H1 (cell line): ENCODE measurements at regions not wholly inside any gene's neighbourhood (a gene's known extent, or its start where the extent isn't known, plus 50 kb on each side); places are given as distances from the start of the nearest gene placed in this dataset.
A peak's percentile ranks its signal among the peaks of the same experiment; 100 is the strongest.

Experiments used
- CTCF ChIA-PET: fragments of 300-600 bp; sonication (Branson Sonifier 250); formaldehyde crosslinking; loops from one replicate; lab custom pipeline; 2021; ENCODE audit not compliant: partially characterized antibody; lab: Charles Lee
- POLR2A ChIA-PET: fragments of 300-600 bp; sonication (Branson Sonifier 250); formaldehyde crosslinking; loops from one replicate; lab custom pipeline; 2021; ENCODE audit warnings: inconsistent platforms; ENCODE audit not compliant: partially characterized antibody; lab: Charles Lee
- DNase-seq, 2 experiments: peaks; one replicate each; pipeline versions ENCODE4 v3.0.0 to v3.0.0-alpha.2; 2010 to 2022; ENCODE audit warnings: low spot score in 2 of 2, low read depth in 1 of 2, mixed read lengths in 1 of 2
- FAIRE-seq: peaks from 2 replicates; lab custom pipeline; 2011; peaks lifted over from hg19 to GRCh38; lab: Jason Lieb, UNC
- H2AFZ ChIP-seq: 2 replicates; pipeline ENCODE4 v1.8.1; 2012; ENCODE audit warnings: low read length, inconsistent platforms
- H2AK5ac ChIP-seq: 2 replicates; pipeline ENCODE4 v1.6.1; 2013; ENCODE audit warnings: low read depth, low read length
- H2BK120ac ChIP-seq: replicated peaks from 2 replicates; pipeline ENCODE3; 2013; ENCODE audit warnings: low read depth, low read length, inconsistent platforms
- H2BK12ac ChIP-seq: 2 replicates; pipeline ENCODE4 v1.6.1; 2013; ENCODE audit warnings: low read depth, low read length
- H2BK15ac ChIP-seq: 2 replicates; pipeline ENCODE4 v1.6.1; 2013; ENCODE audit warnings: low read length
- H2BK20ac ChIP-seq: 2 replicates; pipeline ENCODE4 v1.6.1; 2013; ENCODE audit warnings: low read length
- H2BK5ac ChIP-seq: 2 replicates; pipeline ENCODE4 v1.6.1; 2013; ENCODE audit warnings: low read depth, low read length
- H3K14ac ChIP-seq: 2 replicates; pipeline ENCODE4 v1.6.1; 2013; ENCODE audit warnings: inconsistent platforms; ENCODE audit not compliant: insufficient read length
- H3K18ac ChIP-seq: 2 replicates; pipeline ENCODE4 v1.6.1; 2013; ENCODE audit warnings: low read length; ENCODE audit errors: extremely low read depth
- H3K23ac ChIP-seq: 2 replicates; pipeline ENCODE4 v1.6.1; 2013; ENCODE audit warnings: inconsistent platforms; ENCODE audit not compliant: insufficient read length
- H3K23me2 ChIP-seq: 2 replicates; pipeline ENCODE4 v1.6.1; 2013; ENCODE audit warnings: low read depth, low read length
- H3K27ac ChIP-seq: 2 replicates; pipeline ENCODE4 v1.6.1; 2011; ENCODE audit warnings: low read depth, low read length, inconsistent platforms
- H3K27me3 ChIP-seq, 4 experiments: replicated peaks in 1 of 4; 1 replicate in 1 of 4; 2 replicates in 3 of 4; pipeline versions ENCODE4 v1.6.1 to v1.8.1; 2011 to 2013; ENCODE audit warnings: low read length in 3 of 4, mild to moderate bottlenecking in 3 of 4, inconsistent platforms in 2 of 4, mixed read lengths in 2 of 4, moderate library complexity in 1 of 4; ENCODE audit not compliant: control insufficient read depth in 3 of 4, insufficient read depth in 3 of 4; ENCODE audit errors: extremely low read depth in 1 of 4
- H3K36me3 ChIP-seq, 4 experiments: 2 replicates each; pipeline versions ENCODE4 v1.6.1 to v1.8.1; 2011 to 2013; ENCODE audit warnings: mild to moderate bottlenecking in 4 of 4, low read length in 3 of 4, moderate library complexity in 2 of 4, control low read depth in 1 of 4, inconsistent platforms in 1 of 4; ENCODE audit not compliant: insufficient read depth in 4 of 4, control insufficient read depth in 2 of 4
- H3K4ac ChIP-seq: replicated peaks from 2 replicates; pipeline ENCODE3; 2013; ENCODE audit warnings: low read length, low read depth, mixed read lengths, inconsistent platforms; ENCODE audit not compliant: insufficient read length
- H3K4me1 ChIP-seq, 4 experiments: replicated peaks in 1 of 4; 1 replicate in 1 of 4; 2 replicates in 3 of 4; pipeline versions ENCODE4 v1.6.1 to v1.8.1; 2011 to 2013; ENCODE audit warnings: low read length in 3 of 4, inconsistent platforms in 2 of 4, mixed read lengths in 1 of 4; ENCODE audit not compliant: insufficient read depth in 4 of 4, control insufficient read depth in 3 of 4
- H3K4me2 ChIP-seq, 2 experiments: 2 replicates each; pipeline versions ENCODE4 v1.6.1 to v1.8.1; 2011 to 2013; ENCODE audit warnings: low read depth in 2 of 2, low read length in 2 of 2, control low read depth in 1 of 2, inconsistent platforms in 1 of 2, mild to moderate bottlenecking in 1 of 2; ENCODE audit not compliant: insufficient read depth in 1 of 2
- H3K4me3 ChIP-seq, 4 experiments: fragments of 200-600, 300-600 bp in 1 of 4; sonication (generic), shearing (Covaris generic), sonication (Bioruptor Twin) in 1 of 4; 2 replicates each; pipeline versions ENCODE4 v1.5.1 to v1.8.1; 2011 to 2016; ENCODE audit warnings: low read length in 4 of 4, low read depth in 3 of 4, control low read depth in 2 of 4, inconsistent platforms in 2 of 4, mild to moderate bottlenecking in 2 of 4, mixed read lengths in 1 of 4, moderate library complexity in 1 of 4; ENCODE audit not compliant: insufficient read depth in 2 of 4; ENCODE audit errors: extremely low read depth in 1 of 4
- H3K56ac ChIP-seq: replicated peaks from 2 replicates; pipeline ENCODE3; 2013; ENCODE audit warnings: low read depth, mild to moderate bottlenecking, mixed read lengths, low read length, inconsistent platforms; ENCODE audit not compliant: insufficient read length
- H3K79me1 ChIP-seq: 2 replicates; pipeline ENCODE4 v1.6.1; 2013; ENCODE audit warnings: low read depth, low read length, control low read depth
- H3K79me2 ChIP-seq, 2 experiments: 2 replicates each; pipeline versions ENCODE4 v1.6.1 to v1.8.1; 2012 to 2013; ENCODE audit warnings: low read length in 2 of 2, mild to moderate bottlenecking in 2 of 2, inconsistent platforms in 1 of 2; ENCODE audit not compliant: insufficient read depth in 2 of 2, control insufficient read depth in 1 of 2
- H3K9ac ChIP-seq, 4 experiments: replicated peaks in 1 of 4; 1 replicate in 1 of 4; 2 replicates in 3 of 4; pipeline versions ENCODE4 v1.6.1 to v1.8.1; 2011 to 2013; ENCODE audit warnings: low read depth in 3 of 4, low read length in 3 of 4, control low read depth in 2 of 4, mild to moderate bottlenecking in 2 of 4, moderate library complexity in 2 of 4, inconsistent platforms in 1 of 4; ENCODE audit errors: extremely low read depth in 1 of 4
- H3K9me3 ChIP-seq, 2 experiments: 2 replicates each; pipeline versions ENCODE4 v1.6.1 to v1.8.1; 2012 to 2013; ENCODE audit warnings: mild to moderate bottlenecking in 2 of 2, moderate library complexity in 2 of 2, control low read depth in 1 of 2, inconsistent platforms in 1 of 2, low read depth in 1 of 2, low read length in 1 of 2, mixed read lengths in 1 of 2; ENCODE audit not compliant: insufficient read depth in 2 of 2
- H4K20me1 ChIP-seq, 2 experiments: replicated peaks in 1 of 2; 2 replicates each; pipeline versions ENCODE3 to v1.8.1; 2011 to 2013; ENCODE audit warnings: inconsistent platforms in 2 of 2, low read length in 2 of 2, mild to moderate bottlenecking in 1 of 2; ENCODE audit not compliant: insufficient read depth in 2 of 2, control insufficient read depth in 1 of 2
- H4K5ac ChIP-seq: 2 replicates; pipeline ENCODE4 v1.6.1; 2013; ENCODE audit warnings: low read length, low read depth, mixed read lengths, inconsistent platforms; ENCODE audit not compliant: insufficient read length
- H4K8ac ChIP-seq: 2 replicates; pipeline ENCODE4 v1.8.0; 2013; ENCODE audit warnings: mild to moderate bottlenecking, moderate library complexity, low read length, inconsistent platforms; ENCODE audit not compliant: insufficient read depth; ENCODE audit errors: extremely low read depth
- H4K91ac ChIP-seq: replicated peaks from 2 replicates; pipeline ENCODE3; 2013; ENCODE audit warnings: low read length, mixed read lengths, inconsistent platforms; ENCODE audit not compliant: insufficient read length
- CBX5 ChIP-seq: fragments of 300-800, 300-1000 bp; sonication (generic); IDR thresholded peaks from 2 replicates; pipeline ENCODE4 v1.7.1; 2016; ENCODE audit warnings: antibody characterized with exemption, low read length, low read depth
- WGBS, 2 experiments: shearing (Covaris generic) in 1 of 2; methylation state at CpG; one replicate each; pipeline versions ENCODE4 v1.1.6 to v1.1.7; 2013 to 2015; ENCODE audit warnings: low lambda C conversion rate in 2 of 2, mixed read lengths in 2 of 2, inconsistent platforms in 1 of 2, low coverage in 1 of 2, missing lambda C conversion rate in 1 of 2; ENCODE audit not compliant: insufficient replicate concordance in 2 of 2, insufficient coverage in 1 of 2, insufficient read length in 1 of 2; ENCODE audit errors: extremely low coverage in 1 of 2, missing lambda C conversion rate in 1 of 2; 5-methylcytosine and 5-hydroxymethylcytosine counted together

GRCh38 chr2:146265656-146266055, 1579.2 kb upstream of the ACVR2A start:
- H2BK120ac ChIP-seq = no peak overlapping the region
- H3K9ac ChIP-seq = no peak overlapping the region
- H2BK20ac ChIP-seq = no peak overlapping the region
- H2AK5ac ChIP-seq = no peak overlapping the region
- no peak overlapping the region for H4K91ac ChIP-seq
- no peak overlapping the region for H3K4ac ChIP-seq
- no peaks in the 10 kb centered on the region for H4K20me1 ChIP-seq
- no peak overlapping the region for H3K23ac ChIP-seq
- H3K9me3 ChIP-seq = no peaks in the 10 kb centered on the region
- no peak overlapping the region for H3K56ac ChIP-seq
- H2BK5ac ChIP-seq = no peak overlapping the region
- no peak overlapping the region for H4K5ac ChIP-seq
- no peak overlapping the region for H3K27ac ChIP-seq
- H3K4me1 ChIP-seq = no peaks in the 10 kb centered on the region
- POLR2A ChIA-PET = no interaction called here
- H3K27me3 ChIP-seq = no peaks in the 10 kb centered on the region
- no peak for TF ChIP-seq CBX5
- 83% methylated on average over 6 of the region's 6 CpGs; no CpG with 5 or more reads in 1 of the 2 experiments for WGBS, 2 experiments
- FAIRE-seq (no peak), DNase-seq (no peak)
- H3K36me3 ChIP-seq = no peaks in the 10 kb centered on the region
- no peaks in the 10 kb centered on the region for H3K79me2 ChIP-seq
- CTCF ChIA-PET = interaction anchor here (0.7 kb wide), 1 partner anchor 71 kb away, joined by 8 read pairs; no protein-coding TSS in a partner anchor
- H3K79me1 ChIP-seq = no peaks in the 10 kb centered on the region
- H4K8ac ChIP-seq = no peak overlapping the region
- peak overlapping the region; percentile 76; the same call in 1 of the 2 replicates for H2AFZ ChIP-seq
- H2BK15ac ChIP-seq = no peak overlapping the region
- no peak overlapping the region for H3K4me2 ChIP-seq
- H3K4me3 ChIP-seq = no peak overlapping the region
- no peak overlapping the region for H3K18ac ChIP-seq
- H2BK12ac ChIP-seq = no peak overlapping the region
- no peaks in the 10 kb centered on the region for H3K23me2 ChIP-seq
- H3K14ac ChIP-seq = no peak overlapping the region
